ENCODE measurements at regions not wholly inside any gene's neighbourhood (a gene's known extent, or its start where the extent isn't known, plus 50 kb on each side); places are given as distances from the start of the nearest gene placed in this dataset.

- no peak for TF ChIP-seq CTCF (IDR thresholded peaks at IDR 0.05)
- no peak for TF ChIP-seq ZFX (IDR thresholded peaks at IDR 0.05; ENCODE audit: borderline replicate concordance)
These were observed 459.4 kb downstream of the ETNK1 start for GRCh38 chr12:23084236-23084995.

Data from 22Rv1 (cell line).